Left lung (tissue), 4 donors: ENCODE measurements at regions not wholly inside any gene's neighbourhood (a gene's known extent, or its start where the extent isn't known, plus 50 kb on each side); places are given as distances from the start of the nearest gene placed in this dataset.

Experiments used
- ATAC-seq: fragments of 200-7000 bp; cut with Tn5 transposase; one replicate; pipeline ENCODE4 v1.9.1; 2020; ENCODE audit warnings: moderate library complexity
- DNase-seq, 4 donors: peaks; one replicate each; pipeline ENCODE4 v3.0.0-alpha.2; 2013 to 2020
- H3K27ac ChIP-seq, 2 donors: fragments of 200-600 bp; sonication (generic) in 1 of 2; one replicate each; pipeline versions ENCODE4 v1.5.0 to v1.8.0; 2020 to 2021
- H3K27me3 ChIP-seq, 2 donors: fragments of 200-600 bp; sonication (generic) in 1 of 2; one replicate each; pipeline versions ENCODE4 v1.5.0 to v1.8.0; 2020 to 2021
- H3K36me3 ChIP-seq, 2 donors: fragments of 200-600 bp; sonication (generic) in 1 of 2; one replicate each; pipeline versions ENCODE4 v1.5.0 to v1.8.0; 2020 to 2021
- H3K4me1 ChIP-seq, 2 donors: fragments of 200-600 bp; one replicate each; pipeline ENCODE4 v1.8.0; 2021
- H3K4me3 ChIP-seq, 2 donors: fragments of 200-600 bp; sonication (generic) in 1 of 2; one replicate each; pipeline versions ENCODE4 v1.5.0 to v1.8.0; 2020 to 2021; ENCODE audit warnings: mild to moderate bottlenecking in 1 of 2
- H3K9me3 ChIP-seq, 2 donors: fragments of 200-600 bp; sonication (generic) in 1 of 2; one replicate each; pipeline versions ENCODE4 v1.5.0 to v1.8.0; 2020 to 2021
- CTCF ChIP-seq, 2 donors: fragments of 200-600 bp; sonication (generic) in 1 of 2; IDR thresholded peaks; one replicate each; pipeline versions ENCODE4 v1.5.0 to v1.8.0; 2021; ENCODE audit warnings: antibody characterized with exemption in 2 of 2
- intact Hi-C, 2 donors: fragments of 100-400 bp; cut with DNase I; formaldehyde crosslinking; loops; one replicate each; pipeline versions ENCODE4 v1.11.2 to v1.14.2; 2022
- donor health status: DM: no; HTN: yes; CAD: no.
- donor health status: DM: no; HTN: no; CAD: no.

- intact Hi-C loops: no loop called here
- no peak overlapping the region for H3K4me3 ChIP-seq
- no peaks in the 10 kb centered on the region for H3K4me1 ChIP-seq
- ATAC-seq (no peak), DNase-seq (no peak)
- TF ChIP-seq CTCF (IDR thresholded peaks at IDR 0.05): no peak
- peaks cover 0 to 4% of the 10 kb centered on the region in 2 donors for H3K9me3 ChIP-seq
- no peaks in the 10 kb centered on the region for H3K36me3 ChIP-seq
- H3K27ac ChIP-seq: no peak overlapping the region
- no peaks in the 10 kb centered on the region for H3K27me3 ChIP-seq
Measured at GRCh38 chrX:46308110-46308509, 237.1 kb downstream of the ZNF674 start.

GRCh38 chrX:46306103-46306502, 239.1 kb downstream of the ZNF674 start:
- Histone ChIP-seq H3K4me3 (no peak overlapping the region), H3K27me3 (no peaks in the 10 kb centered on the region), H3K36me3 (no peaks in the 10 kb centered on the region), H3K9me3 (peaks cover 0 to 4% of the 10 kb centered on the region in 2 donors), H3K27ac (no peak overlapping the region), H3K4me1 (no peaks in the 10 kb centered on the region)
- DNase-seq: no peak
- ATAC-seq: no peak
- intact Hi-C loops: no loop called here
- TF ChIP-seq CTCF (IDR thresholded peaks at IDR 0.05): no peak

- no peaks in the 10 kb centered on the region for H3K4me1 ChIP-seq
- TF ChIP-seq CTCF (IDR thresholded peaks at IDR 0.05): no peak
- H3K9me3 ChIP-seq: peaks cover 0 to 4% of the 10 kb centered on the region in 2 donors
- H3K27ac ChIP-seq: no peak overlapping the region
- ATAC-seq (no peak), DNase-seq (no peak)
- H3K27me3 ChIP-seq: no peaks in the 10 kb centered on the region
- H3K4me3 ChIP-seq: no peak overlapping the region
- intact Hi-C loops: no loop called here
- no peaks in the 10 kb centered on the region for H3K36me3 ChIP-seq
Measured at GRCh38 chrX:46305431-46305830, 239.8 kb downstream of the ZNF674 start.

GRCh38 chrX:46301903-46302302, 243.3 kb downstream of the ZNF674 start:
- H3K27ac ChIP-seq: no peak overlapping the region
- ATAC-seq: no peak
- intact Hi-C loops: no loop called here
- no peak for TF ChIP-seq CTCF (IDR thresholded peaks at IDR 0.05)
- H3K9me3 ChIP-seq: peaks cover 0 to 4% of the 10 kb centered on the region in 2 donors
- H3K36me3 ChIP-seq: no peaks in the 10 kb centered on the region
- no peaks in the 10 kb centered on the region for H3K4me1 ChIP-seq
- no peaks in the 10 kb centered on the region for H3K27me3 ChIP-seq
- H3K4me3 ChIP-seq: no peak overlapping the region
- no peak for DNase-seq

GRCh38 chrX:46298821-46299220, 246.4 kb downstream of the ZNF674 start:
- Histone ChIP-seq H3K4me1 (no peaks in the 10 kb centered on the region), H3K9me3 (no peaks in the 10 kb centered on the region), H3K27ac (no peak overlapping the region), H3K27me3 (no peaks in the 10 kb centered on the region), H3K36me3 (no peaks in the 10 kb centered on the region), H3K4me3 (no peak overlapping the region)
- no peak for DNase-seq
- no peak for TF ChIP-seq CTCF (IDR thresholded peaks at IDR 0.05)
- no peak for ATAC-seq
- intact Hi-C loops: no loop called here
